AG04449 (cell line): ENCODE measurements at regions not wholly inside any gene's neighbourhood (a gene's known extent, or its start where the extent isn't known, plus 50 kb on each side); places are given as distances from the start of the nearest gene placed in this dataset.
A peak's percentile ranks its signal among the peaks of the same experiment; 100 is the strongest.
"Not testable (repeated sequence)": the region's sequence is repeated elsewhere in the genome, so short reads cannot be mapped to it uniquely, and the experiment has no call there.

Source experiments
- CTCF ChIA-PET: fragments of 350-600 bp; formaldehyde crosslinking; extraction: SDS; loops from one replicate; lab custom pipeline; 2021; ENCODE audit warnings: antibody characterized with exemption; lab: Yijun Ruan, JAX
- POLR2A ChIA-PET: fragments of 400-600, 350-600 bp; formaldehyde crosslinking; extraction: SDS; loops from one replicate; lab custom pipeline; 2020; ENCODE audit warnings: antibody characterized with exemption, inconsistent platforms; lab: Yijun Ruan, JAX
- DNase-seq: peaks from one replicate; pipeline ENCODE4 v3.0.0-alpha.2; 2010; ENCODE audit warnings: low read depth, low spot score
- H3K4me3 ChIP-seq: 2 replicates; pipeline ENCODE4 v1.5.1; 2011; ENCODE audit warnings: low read depth, mild to moderate bottlenecking, control low read depth, low read length

GRCh38 chr1:146682227-146683125 is 255.6 kb upstream of the NBPF12 start:
- CTCF ChIA-PET, POLR2A ChIA-PET, DNase-seq, H3K4me3 ChIP-seq: not testable (repeated sequence)

GRCh38 chr1:146673729-146674299 is 264.3 kb upstream of the NBPF12 start:
- DNase-seq, POLR2A ChIA-PET, H3K4me3 ChIP-seq, CTCF ChIA-PET: not testable (repeated sequence)

GRCh38 chr1:146672608-146673007 is 265.5 kb upstream of the NBPF12 start:
- CTCF ChIA-PET, DNase-seq, POLR2A ChIA-PET, H3K4me3 ChIP-seq: not testable (repeated sequence)

GRCh38 chr1:146671588-146671987 is 266.5 kb upstream of the NBPF12 start:
- CTCF ChIA-PET = not testable (repeated sequence)

GRCh38 chr1:146670832-146671566 is 267.1 kb upstream of the NBPF12 start:
- CTCF ChIA-PET, POLR2A ChIA-PET, DNase-seq, H3K4me3 ChIP-seq: not testable (repeated sequence)

More at GRCh38 chr1:146671588-146671987, 266.5 kb upstream of the NBPF12 start:
- DNase-seq, POLR2A ChIA-PET, H3K4me3 ChIP-seq: not testable (repeated sequence)

GRCh38 chr1:146666275-146666674 is 271.8 kb upstream of the NBPF12 start:
- H3K4me3 ChIP-seq, DNase-seq, POLR2A ChIA-PET, CTCF ChIA-PET: not testable (repeated sequence)

GRCh38 chr1:146660242-146660641 is 277.9 kb upstream of the NBPF12 start:
- POLR2A ChIA-PET, H3K4me3 ChIP-seq: not testable (repeated sequence)

GRCh38 chr1:146656356-146657060 is 281.6 kb upstream of the NBPF12 start:
- POLR2A ChIA-PET, DNase-seq, CTCF ChIA-PET, H3K4me3 ChIP-seq: not testable (repeated sequence)

More at GRCh38 chr1:146660242-146660641, 277.9 kb upstream of the NBPF12 start:
- CTCF ChIA-PET = not testable (repeated sequence)
- peak; percentile 2 for DNase-seq

GRCh38 chr1:146654763-146655162 is 283.4 kb upstream of the NBPF12 start:
- DNase-seq, CTCF ChIA-PET, H3K4me3 ChIP-seq, POLR2A ChIA-PET: not testable (repeated sequence)

GRCh38 chr1:146645978-146646604 is 292.0 kb upstream of the NBPF12 start:
- CTCF ChIA-PET, H3K4me3 ChIP-seq, DNase-seq, POLR2A ChIA-PET: not testable (repeated sequence)

GRCh38 chr1:146641534-146641933 is 296.6 kb upstream of the NBPF12 start:
- DNase-seq, CTCF ChIA-PET, POLR2A ChIA-PET, H3K4me3 ChIP-seq: not testable (repeated sequence)

GRCh38 chr1:146640671-146641070 is 297.5 kb upstream of the NBPF12 start:
- POLR2A ChIA-PET, CTCF ChIA-PET: not testable (repeated sequence)

GRCh38 chr1:146630302-146630701 is 307.8 kb upstream of the NBPF12 start:
- H3K4me3 ChIP-seq, CTCF ChIA-PET, POLR2A ChIA-PET, DNase-seq: not testable (repeated sequence)

More at GRCh38 chr1:146640671-146641070, 297.5 kb upstream of the NBPF12 start:
- H3K4me3 ChIP-seq, DNase-seq: not testable (repeated sequence)

- POLR2A ChIA-PET, H3K4me3 ChIP-seq, CTCF ChIA-PET, DNase-seq: not testable (repeated sequence)
These were observed 319.5 kb upstream of the NBPF12 start for GRCh38 chr1:146618582-146618981.

GRCh38 chr1:146604681-146605080 is 333.4 kb upstream of the NBPF12 start:
- POLR2A ChIA-PET, H3K4me3 ChIP-seq, CTCF ChIA-PET, DNase-seq: not testable (repeated sequence)
